Neural progenitor cell (in vitro differentiated cells): ENCODE measurements at regions not wholly inside any gene's neighbourhood (a gene's known extent, or its start where the extent isn't known, plus 50 kb on each side); places are given as distances from the start of the nearest gene placed in this dataset.

Experiments used
- DNase-seq: peaks from one replicate; pipeline ENCODE4 v3.0.0-alpha.2; 2016; ENCODE audit warnings: low spot score
- H2AFZ ChIP-seq: fragments of 200-600 bp; sonication (generic); replicated peaks from 2 replicates; pipeline ENCODE4 v1.6.1; 2016; ENCODE audit warnings: antibody characterized with exemption
- H3F3A ChIP-seq: fragments of 200-600 bp; sonication (generic); 2 replicates; pipeline ENCODE4 v1.6.1; 2016; ENCODE audit warnings: antibody characterized with exemption, low read depth
- H3K27ac ChIP-seq: fragments of 200-600 bp; sonication (generic); 2 replicates; pipeline ENCODE4 v1.5.1; 2016; ENCODE audit warnings: mild to moderate bottlenecking
- H3K27me3 ChIP-seq: fragments of 200-600 bp; sonication (generic); 2 replicates; pipeline ENCODE4 v1.6.1; 2016; ENCODE audit warnings: mild to moderate bottlenecking, moderate library complexity
- H3K36me3 ChIP-seq: fragments of 200-600 bp; sonication (generic); 2 replicates; pipeline ENCODE4 v1.5.1; 2016
- H3K4me1 ChIP-seq: fragments of 200-600 bp; sonication (generic); 2 replicates; pipeline ENCODE4 v1.6.1; 2016; ENCODE audit warnings: mixed run types
- H3K4me2 ChIP-seq: fragments of 200-600 bp; sonication (generic); 2 replicates; pipeline ENCODE4 v1.6.1; 2016
- H3K4me3 ChIP-seq: fragments of 200-600 bp; sonication (generic); 2 replicates; pipeline ENCODE4 v1.5.1; 2016
- H3K79me2 ChIP-seq: fragments of 200-600 bp; sonication (generic); 2 replicates; pipeline ENCODE4 v1.6.1; 2016; ENCODE audit warnings: low read depth
- H3K9ac ChIP-seq: fragments of 200-600 bp; sonication (generic); 2 replicates; pipeline ENCODE4 v1.6.1; 2016
- H3K9me3 ChIP-seq: fragments of 200-600 bp; sonication (generic); 2 replicates; pipeline ENCODE4 v1.5.1; 2016; ENCODE audit warnings: low read depth
- H4K20me1 ChIP-seq: fragments of 200-600 bp; sonication (generic); 2 replicates; pipeline ENCODE4 v1.6.1; 2016; ENCODE audit warnings: low read depth
- H3K27ac Mint-ChIP-seq: 3 replicates; pipeline ENCODE4 v1.8.0; 2021; ENCODE audit warnings: mixed read lengths
- H3K27me3 Mint-ChIP-seq: 2 replicates; pipeline ENCODE4 v1.8.0; 2022; ENCODE audit warnings: low read depth, mild to moderate bottlenecking, inconsistent platforms, moderate library complexity, mixed read lengths; ENCODE audit not compliant: insufficient read depth
- H3K36me3 Mint-ChIP-seq: 3 replicates; pipeline ENCODE4 v1.8.0; 2021; ENCODE audit warnings: mixed read lengths
- H3K4me1 Mint-ChIP-seq: 3 replicates; pipeline ENCODE4 v1.8.0; 2021; ENCODE audit warnings: mixed read lengths
- H3K4me3 Mint-ChIP-seq: 3 replicates; pipeline ENCODE4 v1.8.0; 2021; ENCODE audit warnings: mild to moderate bottlenecking, moderate library complexity, mixed read lengths
- H3K9me3 Mint-ChIP-seq: 3 replicates; pipeline ENCODE4 v1.8.0; 2020; ENCODE audit warnings: mixed read lengths
- EZH2 ChIP-seq: fragments of 200-600 bp; sonication (generic); IDR thresholded peaks from 2 replicates; pipeline ENCODE4 v1.6.1; 2017; ENCODE audit warnings: antibody characterized with exemption, mild to moderate bottlenecking, moderate library complexity
- EZH2phosphoT487 ChIP-seq: fragments of 200-600 bp; sonication (generic); IDR thresholded peaks from 2 replicates; pipeline ENCODE4 v1.6.1; 2017; ENCODE audit warnings: antibody characterized with exemption
- TF ChIP-seq, protein P1 (sequence below): fragments of 200-600 bp; sonication (generic); IDR thresholded peaks from 2 replicates; pipeline ENCODE4 v1.5.1; 2017; ENCODE audit warnings: antibody characterized with exemption, mild to moderate bottlenecking

- no peak for DNase-seq
- Mint-ChIP-seq H3K4me1 (peaks cover 20% of the 10 kb centered on the region), H3K4me3 (no peak overlapping the region), H3K27me3 (peaks cover 4% of the 10 kb centered on the region), H3K9me3 (peaks cover 8% of the 10 kb centered on the region), H3K36me3 (peaks cover 7% of the 10 kb centered on the region), H3K27ac (no peak overlapping the region)
- Histone ChIP-seq H3F3A (no peaks in the 10 kb centered on the region), H3K4me2 (no peak overlapping the region), H2AFZ (no peak overlapping the region), H3K36me3 (no peaks in the 10 kb centered on the region), H3K27ac (no peak overlapping the region), H4K20me1 (no peaks in the 10 kb centered on the region), H3K9ac (no peak overlapping the region), H3K9me3 (no peaks in the 10 kb centered on the region), H3K4me1 (peaks cover 8% of the 10 kb centered on the region), H3K4me3 (no peak overlapping the region), H3K27me3 (no peaks in the 10 kb centered on the region), H3K79me2 (no peaks in the 10 kb centered on the region)
- no peak for TF ChIP-seq EZH2phosphoT487
- TF ChIP-seq, protein P1, sequence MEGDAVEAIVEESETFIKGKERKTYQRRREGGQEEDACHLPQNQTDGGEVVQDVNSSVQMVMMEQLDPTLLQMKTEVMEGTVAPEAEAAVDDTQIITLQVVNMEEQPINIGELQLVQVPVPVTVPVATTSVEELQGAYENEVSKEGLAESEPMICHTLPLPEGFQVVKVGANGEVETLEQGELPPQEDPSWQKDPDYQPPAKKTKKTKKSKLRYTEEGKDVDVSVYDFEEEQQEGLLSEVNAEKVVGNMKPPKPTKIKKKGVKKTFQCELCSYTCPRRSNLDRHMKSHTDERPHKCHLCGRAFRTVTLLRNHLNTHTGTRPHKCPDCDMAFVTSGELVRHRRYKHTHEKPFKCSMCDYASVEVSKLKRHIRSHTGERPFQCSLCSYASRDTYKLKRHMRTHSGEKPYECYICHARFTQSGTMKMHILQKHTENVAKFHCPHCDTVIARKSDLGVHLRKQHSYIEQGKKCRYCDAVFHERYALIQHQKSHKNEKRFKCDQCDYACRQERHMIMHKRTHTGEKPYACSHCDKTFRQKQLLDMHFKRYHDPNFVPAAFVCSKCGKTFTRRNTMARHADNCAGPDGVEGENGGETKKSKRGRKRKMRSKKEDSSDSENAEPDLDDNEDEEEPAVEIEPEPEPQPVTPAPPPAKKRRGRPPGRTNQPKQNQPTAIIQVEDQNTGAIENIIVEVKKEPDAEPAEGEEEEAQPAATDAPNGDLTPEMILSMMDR: no peak
- TF ChIP-seq EZH2: no peak
These were observed 50.7 kb upstream of the SCG2 start for GRCh38 chr2:223652902-223653301.

- no peak for DNase-seq
- no peaks in the 10 kb centered on the region for H3K79me2 ChIP-seq
- H3K36me3 ChIP-seq: no peaks in the 10 kb centered on the region
- Mint-ChIP-seq H3K4me1 (peaks cover 23% of the 10 kb centered on the region), H3K27ac (no peak overlapping the region), H3K27me3 (peaks cover 6% of the 10 kb centered on the region), H3K4me3 (no peak overlapping the region), H3K36me3 (peaks cover 7% of the 10 kb centered on the region), H3K9me3 (peaks cover 8% of the 10 kb centered on the region)
- H3K4me2 ChIP-seq: no peak overlapping the region
- no peak overlapping the region for H3K9ac ChIP-seq
- no peaks in the 10 kb centered on the region for H3K9me3 ChIP-seq
- H4K20me1 ChIP-seq: no peaks in the 10 kb centered on the region
- no peak overlapping the region for H2AFZ ChIP-seq
- TF ChIP-seq, protein P1: no peak
- TF ChIP-seq EZH2phosphoT487 (no peak), EZH2 (no peak)
- no peaks in the 10 kb centered on the region for H3K27me3 ChIP-seq
- H3K4me1 ChIP-seq: peaks cover 8% of the 10 kb centered on the region
- H3F3A ChIP-seq: no peaks in the 10 kb centered on the region
- H3K27ac ChIP-seq: no peak overlapping the region
- H3K4me3 ChIP-seq: no peak overlapping the region
These were observed 50.0 kb upstream of the SCG2 start for GRCh38 chr2:223652122-223652521.
